ENCODE measurements at regions not wholly inside any gene's neighbourhood (a gene's known extent, or its start where the extent isn't known, plus 50 kb on each side); places are given as distances from the start of the nearest gene placed in this dataset.

GRCh38 chr2:161097157-161097556 is 63.1 kb upstream of the TANK start:
- in situ Hi-C loops (cut with HindIII; ENCODE audit: low sequenced_read_pairs), result no loop called here
- no peak for DNase-seq (ENCODE audit: low spot score)

GRCh38 chr2:161100211-161100895 is 59.9 kb upstream of the TANK start:
- in situ Hi-C loops (cut with HindIII; ENCODE audit: low sequenced_read_pairs), result no loop called here
- no peak for DNase-seq (ENCODE audit: low spot score)

GRCh38 chr2:161101406-161101805 is 58.8 kb upstream of the TANK start:
- in situ Hi-C loops (cut with HindIII; ENCODE audit: low sequenced_read_pairs), result no loop called here
- DNase-seq (ENCODE audit: low spot score), result no peak

GRCh38 chr2:161102770-161103450 is 57.3 kb upstream of the TANK start:
- in situ Hi-C loops (cut with HindIII; ENCODE audit: low sequenced_read_pairs), result no loop called here
- no peak for DNase-seq (ENCODE audit: low spot score)

GRCh38 chr2:161103451-161103831 is 56.8 kb upstream of the TANK start:
- DNase-seq (ENCODE audit: low spot score), result no peak

GRCh38 chr2:161104054-161104553 is 56.1 kb upstream of the TANK start:
- in situ Hi-C loops (cut with HindIII; ENCODE audit: low sequenced_read_pairs), result no loop called here
- DNase-seq (ENCODE audit: low spot score), result no peak

More at GRCh38 chr2:161103451-161103831, 56.8 kb upstream of the TANK start:
- in situ Hi-C loops (cut with HindIII; ENCODE audit: low sequenced_read_pairs), result no loop called here

GRCh38 chr2:161107265-161107664 is 53.0 kb upstream of the TANK start:
- in situ Hi-C loops (cut with HindIII; ENCODE audit: low sequenced_read_pairs), result no loop called here

More at GRCh38 chr2:161107265-161107664, 53.0 kb upstream of the TANK start:
- DNase-seq (ENCODE audit: low spot score), result no peak

Data from G401 (cell line).